ENCODE measurements at regions not wholly inside any gene's neighbourhood (a gene's known extent, or its start where the extent isn't known, plus 50 kb on each side); places are given as distances from the start of the nearest gene placed in this dataset.
"Not testable (repeated sequence)": the region's sequence is repeated elsewhere in the genome, so short reads cannot be mapped to it uniquely, and the experiment has no call there.

DNA sequence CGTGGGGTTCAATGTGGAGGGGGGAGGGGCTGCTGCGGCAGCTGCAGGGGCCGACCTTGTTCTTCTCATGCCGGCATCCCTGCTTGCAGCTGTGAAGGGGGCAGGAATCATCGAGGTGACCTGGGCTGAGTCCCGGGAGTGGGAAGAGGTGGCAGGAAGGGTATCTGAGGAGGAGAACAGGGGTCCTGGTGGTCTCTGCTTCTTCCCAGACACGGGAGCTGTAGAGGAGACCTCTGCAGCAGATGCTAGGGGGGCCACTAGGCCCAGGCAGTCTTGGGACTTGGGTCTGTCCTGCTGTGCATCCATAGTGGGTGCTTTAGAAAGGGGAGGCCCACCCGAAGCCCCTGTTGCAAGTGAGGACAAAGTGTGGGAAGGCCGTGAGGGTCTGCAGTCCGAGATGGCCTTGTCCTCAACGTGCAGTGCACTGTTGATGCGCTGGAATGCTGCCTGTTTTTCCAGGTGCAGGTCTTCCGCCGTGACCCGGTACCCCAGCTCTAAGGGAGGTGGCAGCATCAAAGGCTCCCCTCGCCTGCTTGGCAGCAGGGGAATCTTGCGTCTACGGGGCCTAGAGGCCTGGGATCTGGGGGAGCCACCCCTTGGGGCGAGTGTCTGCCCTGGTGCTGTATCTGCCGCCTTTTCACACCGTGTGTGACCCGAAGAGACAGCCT lies 1370.0 kb downstream of the CDH12 start:
- DNase-seq (ENCODE audit: low read depth): not testable (repeated sequence)

DNA sequence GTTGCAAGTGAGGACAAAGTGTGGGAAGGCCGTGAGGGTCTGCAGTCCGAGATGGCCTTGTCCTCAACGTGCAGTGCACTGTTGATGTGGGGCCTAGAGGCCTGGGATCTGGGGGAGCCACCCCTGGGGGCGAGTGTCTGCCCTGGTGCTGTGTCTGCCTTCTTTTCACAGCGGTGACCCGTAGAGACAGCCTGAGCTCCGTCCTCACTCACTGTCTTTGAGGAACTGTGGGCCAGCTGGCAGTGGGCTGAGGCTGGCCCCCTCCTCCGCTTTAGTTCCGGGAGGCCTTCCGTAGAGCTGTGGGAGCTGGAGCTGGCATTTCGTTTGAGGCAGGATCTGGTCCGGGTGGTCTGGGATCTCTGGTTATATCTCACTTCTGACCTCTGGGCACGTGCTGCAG lies 1370.6 kb downstream of the CDH12 start:
- DNase-seq (ENCODE audit: low read depth): not testable (repeated sequence)

DNA sequence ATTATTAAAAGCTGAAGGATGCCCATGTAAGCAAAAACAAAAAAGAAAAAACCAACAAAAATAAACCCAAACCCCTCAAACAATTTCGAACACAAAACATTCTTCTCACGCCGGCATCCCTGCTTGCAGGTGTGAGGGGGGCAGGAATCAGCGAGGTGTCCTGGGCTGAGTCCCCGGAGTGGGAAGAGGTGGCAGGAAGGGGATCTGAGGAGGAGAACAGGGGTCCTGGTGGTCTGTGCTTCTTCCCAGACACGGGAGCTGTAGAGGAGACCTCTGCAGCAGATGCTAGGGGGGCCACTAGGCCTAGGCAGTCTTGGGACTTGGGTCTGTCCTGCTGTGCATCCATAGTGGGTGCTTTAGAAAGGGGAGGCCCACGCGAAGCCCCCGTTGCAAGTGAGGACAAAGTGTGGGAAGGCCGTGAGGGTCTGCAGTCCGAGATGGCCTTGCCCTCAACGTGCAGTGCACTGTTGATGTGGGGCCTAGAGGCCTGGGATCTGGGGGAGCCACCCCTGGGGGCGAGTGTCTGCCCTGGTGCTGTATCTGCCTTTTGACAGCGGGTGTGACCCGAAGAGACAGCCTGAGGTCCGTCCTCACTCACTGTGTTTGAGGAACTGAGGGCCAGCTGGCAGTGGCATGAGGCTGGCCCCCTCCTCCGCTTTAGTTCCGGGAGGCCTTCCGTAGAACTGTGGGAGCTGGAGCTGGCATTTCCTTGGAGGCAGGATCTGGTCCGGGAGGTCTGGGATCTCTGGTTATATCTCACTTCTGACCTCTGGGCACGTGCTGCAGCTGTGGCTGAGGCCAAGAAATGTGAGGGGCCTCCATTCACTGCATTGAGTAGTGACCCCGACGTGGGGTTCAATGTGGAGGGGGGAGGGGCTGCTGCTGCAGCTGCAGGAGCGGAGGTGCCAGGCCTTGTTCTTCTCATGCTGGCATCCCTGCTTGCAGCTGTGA lies 1371.5 kb downstream of the CDH12 start:
- DNase-seq (ENCODE audit: low read depth): not testable (repeated sequence)

DNA sequence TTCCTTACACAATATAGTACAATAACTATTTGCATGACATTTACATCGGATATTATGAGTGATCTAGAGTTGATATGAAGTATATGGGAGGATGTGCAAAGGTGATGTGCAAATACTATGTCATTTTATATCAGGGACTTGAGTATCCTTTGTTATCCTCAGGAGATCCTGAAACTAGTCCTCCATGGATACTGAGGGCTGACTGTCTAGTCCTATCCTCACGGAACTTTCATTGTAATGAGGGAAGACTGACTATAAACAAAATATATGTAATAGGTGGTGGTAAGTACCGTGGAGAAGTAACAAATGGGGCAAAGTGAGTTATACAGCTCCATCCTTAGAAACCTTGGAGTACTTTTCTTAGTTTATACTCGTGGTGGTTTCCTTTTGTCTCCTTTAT lies 1373.1 kb downstream of the CDH12 start:
- peak; percentile 0 for DNase-seq (ENCODE audit: low read depth)

DNA sequence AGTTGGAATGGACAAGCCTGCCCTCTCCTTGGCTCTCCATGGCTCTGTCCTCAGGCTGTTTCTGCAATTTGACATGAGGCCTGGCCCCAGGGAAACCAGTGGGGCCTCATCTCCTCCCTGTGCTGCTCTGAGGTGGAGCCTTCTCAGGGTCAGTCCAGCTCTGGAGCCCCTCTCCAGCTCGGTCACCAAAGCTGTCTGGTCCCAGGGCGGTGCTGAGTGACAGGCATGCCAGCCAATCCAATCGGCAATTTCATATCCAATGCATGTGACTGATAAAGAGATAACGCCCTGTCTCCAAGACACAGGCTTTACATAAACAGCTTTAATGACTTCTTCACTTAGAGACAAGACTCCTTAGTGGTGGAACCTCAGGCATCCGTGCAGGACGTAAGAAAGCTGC lies 1379.2 kb downstream of the CDH12 start:
- DNase-seq (ENCODE audit: low read depth): peak; percentile 0

DNA sequence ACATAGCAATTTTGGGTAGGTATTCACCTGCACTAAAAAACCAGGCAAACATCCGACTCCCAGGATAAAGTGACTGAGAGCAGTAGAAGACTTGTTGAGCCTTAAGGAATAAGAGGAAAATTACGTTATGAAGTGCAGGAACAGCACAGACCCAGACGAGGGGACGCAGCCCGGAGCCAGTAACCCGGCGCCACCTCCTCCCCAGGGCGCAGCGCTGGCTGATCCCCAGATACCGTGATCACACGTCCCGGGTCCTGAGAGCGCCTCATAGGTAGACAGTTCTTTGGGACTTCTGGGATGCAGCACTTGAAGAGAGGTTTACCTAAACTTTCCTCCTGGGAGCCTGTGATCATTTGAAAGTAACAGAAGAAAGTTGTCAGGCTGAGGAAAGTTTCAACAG lies 1379.7 kb downstream of the CDH12 start:
- not testable (repeated sequence) for DNase-seq (ENCODE audit: low read depth)

DNA sequence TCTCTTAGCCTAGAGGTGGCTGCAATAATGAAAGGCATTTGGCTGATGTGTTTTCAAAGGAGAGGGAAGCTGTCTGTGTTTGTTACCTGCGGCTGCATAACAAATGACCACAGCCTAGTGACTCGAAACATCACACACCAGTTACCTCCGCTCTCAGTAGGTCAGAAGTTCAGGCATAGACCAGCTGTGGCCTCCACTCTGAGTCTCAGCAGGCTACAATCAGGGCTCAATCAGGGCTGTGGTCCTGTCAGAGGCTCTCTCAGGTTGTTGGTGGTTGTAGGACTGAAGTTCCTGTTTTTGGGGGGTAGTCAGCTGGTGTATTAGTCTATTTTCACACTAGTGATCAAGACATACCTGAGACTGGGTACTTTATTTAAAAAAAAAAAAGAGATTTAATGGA lies 1381.5 kb downstream of the CDH12 start:
- DNase-seq (ENCODE audit: low read depth): not testable (repeated sequence)

DNA sequence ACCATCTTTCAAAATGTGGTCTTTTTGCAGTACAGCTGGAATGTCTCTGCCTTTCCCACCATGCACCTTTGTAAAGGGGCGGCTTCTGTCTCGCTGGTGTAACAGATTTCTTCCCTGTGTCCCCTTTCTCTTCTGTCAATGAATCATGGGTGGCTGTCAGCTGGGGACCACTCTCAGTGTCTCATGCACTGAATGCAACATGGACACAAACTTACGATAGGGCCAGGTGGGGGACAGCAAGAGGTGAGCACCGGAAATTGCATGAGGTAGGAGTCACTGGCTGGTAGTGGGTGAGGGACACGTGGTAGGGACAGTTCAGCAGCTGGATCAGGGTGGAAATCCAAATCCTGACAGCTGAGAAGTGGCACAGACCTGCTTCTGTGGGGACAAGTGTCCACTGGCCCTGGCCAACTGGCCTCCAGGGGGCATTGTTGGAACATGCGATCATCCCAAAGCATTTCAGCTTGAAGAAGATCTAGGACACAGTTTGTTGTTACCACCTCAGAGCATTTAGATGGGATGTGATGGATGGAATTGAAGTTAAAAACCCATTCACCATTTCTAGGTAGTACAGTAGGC lies 1383.5 kb downstream of the CDH12 start:
- DNase-seq (ENCODE audit: low read depth): peak; percentile 25

DNA sequence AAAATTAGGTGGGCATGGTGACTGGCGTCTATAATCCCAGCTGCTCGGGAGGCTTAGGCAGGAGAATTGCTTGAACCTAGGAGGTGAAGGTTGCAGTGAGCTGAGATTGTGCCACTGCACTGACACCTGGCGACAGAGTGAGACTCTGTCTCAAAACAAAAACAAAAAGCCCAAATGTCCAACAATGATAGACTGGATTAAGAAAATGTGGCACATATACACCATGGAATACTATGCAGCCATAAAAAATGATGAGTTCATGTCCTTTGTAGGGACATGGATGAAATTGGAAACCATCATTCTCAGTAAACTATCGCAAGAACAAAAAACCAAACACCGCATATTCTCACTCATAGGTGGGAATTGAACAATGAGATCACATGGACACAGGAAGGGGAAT lies 1385.6 kb downstream of the CDH12 start:
- not testable (repeated sequence) for DNase-seq (ENCODE audit: low read depth)

DNA sequence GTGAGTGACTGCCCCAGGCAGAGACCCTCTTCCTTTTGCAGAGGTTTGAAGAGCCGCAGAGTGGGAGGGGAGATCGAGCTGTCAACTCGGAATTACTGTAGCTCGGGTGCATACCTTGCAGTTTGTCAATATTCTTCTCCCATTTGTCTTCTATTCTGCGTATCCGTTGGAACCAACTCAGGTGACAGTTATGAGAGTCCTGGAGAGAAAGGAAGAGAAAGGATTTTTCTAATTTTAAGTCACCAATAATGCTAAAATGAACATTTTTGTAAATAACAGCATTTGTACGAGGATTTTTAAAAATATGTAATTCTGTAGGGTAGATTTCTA lies 1393.4 kb downstream of the CDH12 start:
- DNase-seq (ENCODE audit: low read depth): not testable (repeated sequence)

DNA sequence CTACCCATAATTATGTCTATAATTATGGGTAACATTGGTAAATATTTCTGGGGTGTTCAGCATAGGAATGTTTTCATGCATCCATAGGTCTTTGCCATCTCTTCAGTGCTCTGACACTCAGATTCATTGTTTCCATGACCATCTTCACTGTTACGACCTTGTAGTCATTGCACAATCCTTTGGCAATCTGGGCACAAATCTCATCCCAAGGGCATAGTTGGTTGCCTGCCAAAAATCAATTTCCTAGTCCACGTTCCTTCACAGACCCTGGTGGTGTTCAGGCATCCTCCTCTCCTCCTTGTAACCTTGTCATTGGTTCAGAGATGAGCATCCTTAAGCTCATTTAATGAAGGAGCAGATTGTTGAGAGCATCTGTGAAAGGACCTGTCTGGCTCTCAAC lies 1400.7 kb downstream of the CDH12 start:
- peak; percentile 2 for DNase-seq (ENCODE audit: low read depth)

DNA sequence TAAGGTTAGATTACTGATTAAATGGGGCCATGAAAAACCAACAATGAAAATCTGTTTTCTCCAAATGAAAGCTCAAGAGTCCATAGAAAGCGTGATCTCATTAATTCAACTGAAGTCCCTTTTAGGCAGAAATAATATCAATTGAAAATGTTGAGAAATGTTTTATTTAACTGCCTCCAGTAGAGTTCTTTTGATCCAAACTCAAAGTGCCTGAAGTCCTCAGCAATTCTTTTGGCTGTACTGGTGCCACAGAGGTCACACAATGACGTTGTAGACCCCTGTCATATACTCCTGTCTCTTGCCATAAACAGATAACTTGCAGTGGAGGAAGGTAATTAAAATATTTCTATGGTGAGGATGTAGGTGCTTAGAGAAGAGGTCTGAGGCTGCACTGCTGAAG lies 1420.5 kb downstream of the CDH12 start:
- no peak for DNase-seq (ENCODE audit: low read depth)

DNA sequence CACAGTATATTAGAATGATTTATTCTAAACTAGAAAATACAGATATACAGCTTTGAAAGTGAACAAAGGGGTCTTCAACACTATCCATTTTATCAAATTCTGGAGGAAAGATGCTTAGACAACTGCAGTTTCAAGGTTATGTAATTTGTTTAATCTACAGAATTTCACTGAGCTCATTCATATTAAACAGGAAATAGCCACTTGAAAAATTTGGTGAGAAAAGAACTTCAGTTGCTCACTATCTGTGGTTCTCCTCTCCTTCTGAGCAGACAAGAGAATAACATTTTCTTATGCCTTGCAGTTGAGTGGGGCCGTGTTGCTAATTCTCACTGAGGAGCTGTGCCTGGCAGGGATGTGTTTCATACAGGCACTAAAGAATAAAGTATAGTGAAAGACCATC lies 1428.2 kb downstream of the CDH12 start:
- no peak for DNase-seq (ENCODE audit: low read depth)

DNA sequence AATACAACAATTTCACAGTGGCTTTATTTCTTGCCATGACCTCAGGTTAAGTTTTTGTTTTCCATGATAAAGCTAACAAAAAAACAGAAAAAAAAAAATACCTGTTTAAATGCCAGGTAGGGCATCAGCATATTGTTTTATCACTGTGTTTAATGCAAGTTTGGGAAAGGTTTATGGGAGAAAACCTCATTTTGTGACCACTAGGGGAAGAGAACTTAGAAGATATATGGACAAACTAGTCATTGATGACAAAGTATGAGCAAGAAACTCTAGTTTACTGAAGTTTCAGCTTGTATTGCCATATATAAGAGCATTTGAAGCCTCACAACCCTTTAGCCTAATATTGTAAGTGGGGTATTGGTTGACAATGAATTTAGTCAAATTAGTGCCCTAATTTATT lies 1431.4 kb upstream of the CDH18 start:
- no peak for DNase-seq (ENCODE audit: low read depth)

DNA sequence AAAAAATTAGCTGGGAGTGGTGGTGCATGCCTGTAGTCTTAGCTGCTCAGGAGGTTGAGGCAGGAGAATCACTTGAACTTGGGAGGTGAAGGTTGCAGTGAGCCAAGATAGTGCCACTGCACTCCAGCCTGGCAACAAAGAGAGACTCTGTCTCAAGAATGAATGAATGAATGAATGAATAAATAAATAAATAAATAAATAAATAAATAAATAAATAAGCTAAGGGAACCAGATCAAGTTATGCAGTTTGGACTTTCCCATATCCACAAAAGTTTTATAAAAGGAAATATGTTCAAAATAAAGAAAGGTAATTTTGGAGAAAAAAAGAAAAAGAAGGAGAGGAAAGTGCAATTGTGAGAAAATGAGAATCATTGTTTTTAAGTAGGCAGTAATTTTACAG lies 1414.1 kb upstream of the CDH18 start:
- DNase-seq (ENCODE audit: low read depth): not testable (repeated sequence)

DNA sequence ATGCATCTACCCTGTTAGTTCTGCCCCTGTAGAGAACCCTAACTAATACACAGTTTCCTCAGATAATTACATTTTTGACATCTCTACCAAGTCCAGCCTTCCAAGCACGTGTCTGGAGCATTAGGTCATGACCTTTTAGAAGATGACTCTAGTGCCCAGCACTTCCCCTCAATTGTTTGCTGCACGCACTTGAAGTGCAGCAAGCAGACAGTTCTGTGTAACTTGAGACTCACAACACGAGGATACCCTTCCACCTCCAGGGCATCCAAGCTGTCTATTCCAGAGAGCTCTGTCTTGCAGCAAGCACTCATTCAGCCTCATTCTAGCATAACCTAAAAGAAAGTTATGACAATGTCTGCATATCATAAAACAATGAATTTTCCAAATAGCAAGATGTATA lies 1410.5 kb upstream of the CDH18 start:
- no peak for DNase-seq (ENCODE audit: low read depth)

DNA sequence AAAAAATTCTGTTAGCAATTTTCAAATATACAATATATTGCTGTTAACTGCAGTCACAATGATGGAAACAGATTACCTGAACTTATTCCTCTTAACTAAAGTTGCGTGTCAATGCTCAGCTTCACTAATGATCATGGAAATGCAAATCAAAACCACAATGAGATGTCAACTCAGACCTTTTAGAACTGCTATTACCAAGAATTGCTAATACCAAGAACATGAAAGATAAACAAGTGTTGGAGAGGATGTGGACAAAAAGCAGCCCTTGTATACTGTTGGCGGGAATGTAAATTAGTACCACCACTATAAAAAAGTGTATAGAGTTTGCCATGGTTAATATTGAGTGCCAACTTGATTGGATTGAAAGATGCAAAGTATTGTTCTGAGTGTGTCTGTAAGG lies 1409.7 kb upstream of the CDH18 start:
- DNase-seq (ENCODE audit: low read depth): no peak

DNA sequence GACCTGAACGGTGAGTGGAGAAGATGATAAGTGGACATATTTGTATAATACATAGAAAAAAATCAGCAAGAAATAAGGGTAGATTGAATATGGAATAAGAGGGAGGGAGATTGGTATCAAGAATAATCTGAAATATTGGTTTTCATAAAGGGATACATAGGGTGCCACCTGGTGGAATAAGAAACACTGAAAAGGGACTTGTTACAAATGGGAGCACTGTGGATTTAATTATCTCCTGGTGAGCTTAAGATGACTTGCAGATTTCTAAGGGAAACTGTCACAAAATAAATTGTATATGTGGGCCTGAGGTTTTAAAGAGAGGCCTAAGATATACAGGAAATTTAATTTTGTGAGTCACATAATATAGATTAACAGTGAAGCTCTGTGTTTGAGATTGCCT lies 1403.5 kb upstream of the CDH18 start:
- DNase-seq (ENCODE audit: low read depth): no peak

DNA sequence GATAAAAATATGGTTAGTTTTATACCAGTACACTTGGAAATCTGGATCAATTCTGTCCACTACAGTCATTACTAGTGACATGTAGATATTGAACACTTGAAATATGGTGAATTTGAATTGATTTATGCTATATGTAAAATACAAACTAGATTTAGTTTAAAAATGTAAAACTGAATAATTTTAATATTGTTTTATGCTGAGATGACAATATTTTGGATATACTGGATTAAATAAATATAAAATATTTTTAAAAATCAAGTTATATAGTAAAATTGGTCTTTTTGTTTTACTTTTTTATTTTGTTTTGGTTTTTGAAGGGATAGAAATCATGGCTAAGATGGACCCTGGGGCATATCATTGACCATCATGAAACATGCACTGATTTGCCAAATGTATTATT lies 1372.8 kb upstream of the CDH18 start:
- not testable (repeated sequence) for DNase-seq (ENCODE audit: low read depth)

DNA sequence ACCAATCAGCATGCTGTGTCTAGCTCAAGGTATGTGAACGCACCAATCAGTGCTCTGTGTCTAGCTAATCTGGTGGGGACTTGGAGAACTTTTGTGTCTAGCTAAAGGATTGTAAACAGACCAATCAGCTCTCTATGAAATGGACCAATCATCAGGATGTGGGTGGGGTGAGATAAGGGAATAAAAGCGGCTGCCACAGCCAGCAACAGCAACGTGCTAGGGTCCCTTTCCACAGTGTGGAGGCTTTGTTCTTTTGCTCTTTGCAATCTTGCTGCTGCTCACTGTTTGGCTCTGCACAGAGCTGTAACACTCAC lies 1353.9 kb upstream of the CDH18 start:
- not testable (repeated sequence) for DNase-seq (ENCODE audit: low read depth)

DNA sequence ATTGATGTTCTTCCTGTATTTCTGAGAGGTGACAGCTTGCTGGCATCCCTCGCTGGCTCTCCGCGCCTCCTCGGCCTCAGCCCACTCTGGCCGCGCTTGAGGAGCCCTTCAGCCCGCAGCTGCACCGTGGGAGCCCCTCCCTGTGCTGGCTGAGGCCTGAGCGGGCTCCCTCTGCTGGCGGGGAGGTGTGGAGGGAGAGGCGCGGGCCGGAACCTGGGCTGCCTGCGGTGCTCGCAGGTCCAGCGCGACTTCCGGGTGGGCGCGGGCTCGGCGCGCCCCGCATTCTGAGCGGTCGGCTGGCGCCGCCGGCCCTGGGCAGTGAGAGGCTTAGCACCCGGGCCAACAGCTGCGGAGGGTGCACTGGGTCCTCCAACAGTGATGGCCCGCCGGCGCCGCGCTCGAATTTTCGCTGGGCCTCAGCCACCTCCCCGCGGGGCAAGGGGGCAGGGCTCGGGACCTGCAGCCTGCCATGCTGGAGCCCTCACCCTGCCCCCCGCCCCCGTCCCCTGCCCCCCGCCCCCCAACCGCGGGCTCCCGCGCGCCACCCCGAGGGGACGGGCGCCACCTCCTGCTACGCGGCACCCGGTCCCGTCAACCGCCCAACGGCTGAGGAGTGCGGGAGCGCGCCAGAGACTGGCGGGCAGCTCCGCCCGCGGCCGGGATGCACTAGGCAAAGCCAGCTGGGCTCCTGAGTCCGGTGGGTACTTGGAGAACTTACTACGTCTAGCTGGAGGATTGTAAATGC lies 1353.4 kb upstream of the CDH18 start:
- DNase-seq (ENCODE audit: low read depth): not testable (repeated sequence)

DNA sequence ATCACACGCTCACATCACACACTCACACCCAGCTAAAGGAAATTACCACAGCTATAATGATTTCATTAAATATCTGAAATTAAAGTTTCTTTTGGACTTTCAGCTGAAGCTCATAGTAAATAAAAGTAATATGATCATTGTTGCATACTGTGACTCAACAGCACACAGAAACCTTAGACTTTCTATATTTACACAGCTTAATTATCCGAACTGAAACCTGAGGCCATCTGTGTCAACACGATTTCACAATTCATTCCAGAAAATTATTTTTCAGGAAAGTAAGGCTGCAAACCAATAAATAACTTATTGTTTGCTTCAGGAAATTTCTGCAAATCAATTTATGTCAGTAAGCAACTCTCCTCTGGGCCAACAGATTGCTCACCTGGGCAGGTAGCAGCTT lies 1352.2 kb upstream of the CDH18 start:
- DNase-seq (ENCODE audit: low read depth): not testable (repeated sequence)

DNA sequence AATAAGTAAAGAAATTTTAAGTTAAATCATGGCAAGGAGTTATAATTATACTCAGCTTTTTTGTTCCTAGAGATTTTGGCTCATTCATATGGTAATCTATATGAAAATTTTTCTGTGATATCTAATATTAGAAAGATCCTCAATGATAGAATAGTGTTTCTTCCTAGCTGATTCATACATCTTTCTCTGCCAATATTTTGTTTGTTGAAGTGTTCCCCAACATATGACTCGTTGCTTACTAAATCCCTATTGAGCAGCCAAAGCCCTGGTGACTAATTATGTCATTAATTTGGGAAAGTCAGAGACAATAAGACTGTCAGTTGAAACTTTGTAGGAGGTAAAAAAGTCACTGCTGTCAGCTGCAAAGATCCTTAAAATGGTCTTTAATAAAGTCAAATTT lies 1348.5 kb upstream of the CDH18 start:
- not testable (repeated sequence) for DNase-seq (ENCODE audit: low read depth)

All from EH (cell line).